Kidney (tissue), 13 donors: ENCODE measurements at regions not wholly inside any gene's neighbourhood (a gene's known extent, or its start where the extent isn't known, plus 50 kb on each side); places are given as distances from the start of the nearest gene placed in this dataset.
"Not testable (repeated sequence)": the region's sequence is repeated elsewhere in the genome, so short reads cannot be mapped to it uniquely, and the experiment has no call there.

Source experiments
- DNase-seq, 5 donors: peaks; one replicate each; pipeline ENCODE4 v3.0.0-alpha.2; 2013 to 2020
- FAIRE-seq: peaks from 2 replicates; lab custom pipeline; 2012; peaks lifted over from hg19 to GRCh38; lab: Jason Lieb, UNC
- H3K27ac ChIP-seq, 2 donors: one replicate each; pipeline ENCODE4 v1.7.0; 2013; ENCODE audit warnings: low read depth in 2 of 2, low read length in 2 of 2, inconsistent platforms in 1 of 2
- H3K27me3 ChIP-seq: one replicate; pipeline ENCODE4 v1.7.1; 2013; ENCODE audit warnings: low read length, inconsistent platforms; ENCODE audit not compliant: control insufficient read depth, insufficient read depth
- H3K36me3 ChIP-seq, 3 donors: one replicate each; pipeline versions ENCODE4 v1.7.0 to v1.7.1; 2013; ENCODE audit warnings: low read length in 3 of 3, control low read depth in 1 of 3, inconsistent platforms in 1 of 3; ENCODE audit not compliant: insufficient read depth in 3 of 3, control insufficient read depth in 2 of 3
- H3K4me1 ChIP-seq, 3 donors: one replicate each; pipeline versions ENCODE4 v1.7.0 to v1.7.1; 2013; ENCODE audit warnings: low read length in 3 of 3, inconsistent platforms in 1 of 3, low read depth in 1 of 3; ENCODE audit not compliant: control insufficient read depth in 2 of 3, insufficient read depth in 2 of 3
- H3K4me3 ChIP-seq, 3 donors: one replicate each; pipeline versions ENCODE4 v1.7.0 to v1.8.1; 2013; ENCODE audit warnings: low read length in 3 of 3, control low read depth in 1 of 3, inconsistent platforms in 1 of 3
- H3K9ac ChIP-seq, 3 donors: one replicate each; pipeline versions ENCODE4 v1.7.0 to v1.7.1; 2013; ENCODE audit warnings: low read length in 3 of 3, control low read depth in 1 of 3, inconsistent platforms in 1 of 3
- H3K9me3 ChIP-seq, 3 donors: one replicate each; pipeline versions ENCODE4 v1.7.0 to v1.7.1; 2013; ENCODE audit warnings: low read length in 3 of 3, control low read depth in 1 of 3, inconsistent platforms in 1 of 3; ENCODE audit not compliant: control insufficient read depth in 2 of 3, insufficient read depth in 1 of 3
- intact Hi-C: fragments of 100-400 bp; cut with DNase I; formaldehyde crosslinking; loops from one replicate; pipeline ENCODE4 v1.11.1; 2022
- TF ChIP-seq, protein P1 (sequence below): IDR thresholded peaks from 3 replicates; pipeline ENCODE4 v1.5.1; 2012; ENCODE audit warnings: mild to moderate bottlenecking, moderate library complexity, borderline replicate concordance; ENCODE audit not compliant: insufficient read depth; ENCODE audit errors: extremely low read depth
- donor health status: control.
- donor health status: control.
- donor health status: control.
- donor health status: control.
- donor health status: control.
- donor health status: DM: yes; HTN: yes; CAD: no.
- donor health status: Normal renal cell carcinoma (clear cell type).

GRCh38 chrX:44785652-44786051, 58.2 kb upstream of the DUSP21 start:
- Histone ChIP-seq H3K9ac (no peak overlapping the region), H3K4me3 (no peak overlapping the region), H3K27ac (no peak overlapping the region), H3K9me3 (no peaks in the 10 kb centered on the region), H3K27me3 (no peaks in the 10 kb centered on the region), H3K36me3 (no peaks in the 10 kb centered on the region), H3K4me1 (no peaks in the 10 kb centered on the region)
- intact Hi-C loops, result no loop called here
- TF ChIP-seq, protein P1, sequence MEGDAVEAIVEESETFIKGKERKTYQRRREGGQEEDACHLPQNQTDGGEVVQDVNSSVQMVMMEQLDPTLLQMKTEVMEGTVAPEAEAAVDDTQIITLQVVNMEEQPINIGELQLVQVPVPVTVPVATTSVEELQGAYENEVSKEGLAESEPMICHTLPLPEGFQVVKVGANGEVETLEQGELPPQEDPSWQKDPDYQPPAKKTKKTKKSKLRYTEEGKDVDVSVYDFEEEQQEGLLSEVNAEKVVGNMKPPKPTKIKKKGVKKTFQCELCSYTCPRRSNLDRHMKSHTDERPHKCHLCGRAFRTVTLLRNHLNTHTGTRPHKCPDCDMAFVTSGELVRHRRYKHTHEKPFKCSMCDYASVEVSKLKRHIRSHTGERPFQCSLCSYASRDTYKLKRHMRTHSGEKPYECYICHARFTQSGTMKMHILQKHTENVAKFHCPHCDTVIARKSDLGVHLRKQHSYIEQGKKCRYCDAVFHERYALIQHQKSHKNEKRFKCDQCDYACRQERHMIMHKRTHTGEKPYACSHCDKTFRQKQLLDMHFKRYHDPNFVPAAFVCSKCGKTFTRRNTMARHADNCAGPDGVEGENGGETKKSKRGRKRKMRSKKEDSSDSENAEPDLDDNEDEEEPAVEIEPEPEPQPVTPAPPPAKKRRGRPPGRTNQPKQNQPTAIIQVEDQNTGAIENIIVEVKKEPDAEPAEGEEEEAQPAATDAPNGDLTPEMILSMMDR, result no peak
- FAIRE-seq (no peak), DNase-seq (no peak)

DNA sequence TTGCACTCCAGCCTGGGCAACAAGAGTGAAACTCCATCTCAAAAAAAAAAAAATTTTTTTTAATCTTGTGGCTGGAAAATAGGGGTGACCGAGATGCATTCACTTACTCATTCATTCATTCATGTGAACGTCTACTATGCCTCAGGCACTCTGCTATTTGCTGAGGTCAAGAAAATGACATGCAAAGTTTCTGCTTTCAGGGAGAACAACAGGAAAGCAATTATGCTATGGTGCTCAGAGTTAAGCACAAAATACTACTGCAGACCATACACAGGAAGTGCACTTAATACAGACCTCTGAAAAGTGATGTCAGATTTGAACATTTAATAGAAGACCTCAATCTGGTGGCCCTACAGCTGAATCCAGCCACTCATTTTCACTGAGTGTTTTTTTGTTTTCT, 59.6 kb upstream of the DUSP21 start:
- no peak overlapping the region for H3K4me3 ChIP-seq
- intact Hi-C loops, result no loop called here
- H3K36me3 ChIP-seq, result no peaks in the 10 kb centered on the region
- no peaks in the 10 kb centered on the region for H3K4me1 ChIP-seq
- FAIRE-seq (no peak), DNase-seq (peak in 2 of 5 donors; percentile 0 to 2)
- TF ChIP-seq, protein P1, result no peak
- H3K27ac ChIP-seq, result no peak overlapping the region
- H3K9me3 ChIP-seq, result no peaks in the 10 kb centered on the region
- no peak overlapping the region for H3K9ac ChIP-seq
- H3K27me3 ChIP-seq, result no peaks in the 10 kb centered on the region

GRCh38 chrX:44778254-44778653, 65.6 kb upstream of the DUSP21 start:
- no peaks in the 10 kb centered on the region for H3K4me1 ChIP-seq
- no peak for DNase-seq
- no peaks in the 10 kb centered on the region for H3K27me3 ChIP-seq
- no peak overlapping the region for H3K27ac ChIP-seq
- TF ChIP-seq, protein P1, result no peak
- intact Hi-C loops, result no loop called here
- no peaks in the 10 kb centered on the region for H3K9me3 ChIP-seq
- no peak for FAIRE-seq
- no peak overlapping the region for H3K4me3 ChIP-seq
- no peak overlapping the region for H3K9ac ChIP-seq
- H3K36me3 ChIP-seq, result no peaks in the 10 kb centered on the region

GRCh38 chrX:44775726-44776125, 68.1 kb upstream of the DUSP21 start:
- H3K9ac ChIP-seq, result no peak overlapping the region
- no peaks in the 10 kb centered on the region for H3K9me3 ChIP-seq
- no peaks in the 10 kb centered on the region for H3K27me3 ChIP-seq
- H3K27ac ChIP-seq, result no peak overlapping the region
- H3K4me1 ChIP-seq, result no peaks in the 10 kb centered on the region
- no peak for DNase-seq
- FAIRE-seq, result no peak
- no peak overlapping the region for H3K4me3 ChIP-seq
- no peaks in the 10 kb centered on the region for H3K36me3 ChIP-seq
- TF ChIP-seq, protein P1, result no peak
- intact Hi-C loops, result no loop called here

DNA sequence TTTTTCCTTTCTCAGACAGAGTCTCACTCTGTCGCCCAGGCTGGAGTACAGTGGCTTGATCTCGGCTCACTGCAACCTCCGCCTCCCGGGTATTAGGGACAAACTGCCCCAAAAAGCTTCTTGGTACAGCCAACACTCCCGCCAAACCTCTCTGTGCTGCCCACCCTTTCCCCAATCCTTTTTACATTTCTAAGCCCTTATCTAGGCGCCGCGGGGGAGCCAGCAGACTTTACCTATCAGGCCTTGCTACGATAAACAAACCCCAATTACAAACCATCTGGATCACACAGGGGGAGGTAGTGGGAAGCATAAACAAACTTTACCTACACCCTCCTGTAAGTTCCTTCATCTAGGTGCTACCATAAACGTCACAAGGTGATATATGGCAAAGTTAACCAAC, 69.8 kb upstream of the DUSP21 start:
- FAIRE-seq, DNase-seq, H3K9me3 ChIP-seq, intact Hi-C loops, H3K9ac ChIP-seq, H3K4me3 ChIP-seq, H3K27ac ChIP-seq, H3K36me3 ChIP-seq, H3K4me1 ChIP-seq, H3K27me3 ChIP-seq: not testable (repeated sequence)
